ENCODE measurements at regions not wholly inside any gene's neighbourhood (a gene's known extent, or its start where the extent isn't known, plus 50 kb on each side); places are given as distances from the start of the nearest gene placed in this dataset.

GRCh38 chr16:5349101-5349500, 251.5 kb upstream of the EEF2KMT start:
- no peak overlapping the region for H3K27ac ChIP-seq
- no peak overlapping the region for H3K4me3 ChIP-seq
- no peaks in the 10 kb centered on the region for H3K36me3 ChIP-seq
- H3K4me1 ChIP-seq, result no peaks in the 10 kb centered on the region
- intact Hi-C loops (cut with DNase I; ENCODE audit: low total_unique reads), result no loop called here
- TF ChIP-seq POLR2A (IDR thresholded peaks at IDR 0.05) (no peak), POLR2AphosphoS5 (IDR thresholded peaks at IDR 0.05) (no peak), CTCF (IDR thresholded peaks at IDR 0.05) (no peak)
- no peak for DNase-seq (ENCODE audit: low spot score in 2 of 2)
- H3K27me3 ChIP-seq, result peaks cover 0 to 4% of the 10 kb centered on the region in 2 donors
- no peaks in the 10 kb centered on the region for H3K9me3 ChIP-seq

GRCh38 chr16:5347561-5347960, 250.0 kb upstream of the EEF2KMT start:
- intact Hi-C loops (cut with DNase I; ENCODE audit: low total_unique reads), result loop anchor here (2.0 kb wide), 1 partner anchor 65 kb away; no protein-coding TSS in a partner anchor

GRCh38 chr16:5336941-5337340, 239.3 kb upstream of the EEF2KMT start:
- Histone ChIP-seq H3K4me1 (no peaks in the 10 kb centered on the region), H3K4me3 (no peak overlapping the region), H3K9me3 (no peaks in the 10 kb centered on the region), H3K36me3 (no peaks in the 10 kb centered on the region), H3K27ac (no peak overlapping the region), H3K27me3 (no peaks in the 10 kb centered on the region)
- TF ChIP-seq POLR2A (IDR thresholded peaks at IDR 0.05), result no peak
- no peak for TF ChIP-seq CTCF (IDR thresholded peaks at IDR 0.05)
- TF ChIP-seq POLR2AphosphoS5 (IDR thresholded peaks at IDR 0.05), result no peak
- intact Hi-C loops (cut with DNase I; ENCODE audit: low total_unique reads), result no loop called here
- no peak for DNase-seq (ENCODE audit: low spot score in 2 of 2)

More at GRCh38 chr16:5347561-5347960, 250.0 kb upstream of the EEF2KMT start:
- Histone ChIP-seq H3K4me1 (no peaks in the 10 kb centered on the region), H3K36me3 (no peaks in the 10 kb centered on the region), H3K4me3 (no peak overlapping the region), H3K27me3 (peaks cover 0 to 4% of the 10 kb centered on the region in 2 donors), H3K27ac (no peak overlapping the region), H3K9me3 (no peaks in the 10 kb centered on the region)
- no peak for TF ChIP-seq CTCF (IDR thresholded peaks at IDR 0.05)
- no peak for TF ChIP-seq POLR2A (IDR thresholded peaks at IDR 0.05)
- no peak for TF ChIP-seq POLR2AphosphoS5 (IDR thresholded peaks at IDR 0.05)
- DNase-seq (ENCODE audit: low spot score in 2 of 2), result no peak

GRCh38 chr16:5333991-5334390, 236.4 kb upstream of the EEF2KMT start:
- intact Hi-C loops (cut with DNase I; ENCODE audit: low total_unique reads), result no loop called here
- TF ChIP-seq POLR2AphosphoS5 (IDR thresholded peaks at IDR 0.05), result no peak
- TF ChIP-seq CTCF (IDR thresholded peaks at IDR 0.05), result no peak
- no peak for TF ChIP-seq POLR2A (IDR thresholded peaks at IDR 0.05)
- Histone ChIP-seq H3K9me3 (no peaks in the 10 kb centered on the region), H3K36me3 (no peaks in the 10 kb centered on the region), H3K4me3 (no peak overlapping the region), H3K27ac (no peak overlapping the region), H3K27me3 (no peaks in the 10 kb centered on the region), H3K4me1 (no peaks in the 10 kb centered on the region)
- DNase-seq (ENCODE audit: low spot score in 2 of 2), result no peak

- H3K4me1 ChIP-seq, result no peaks in the 10 kb centered on the region
- H3K9me3 ChIP-seq, result no peaks in the 10 kb centered on the region
- no peak for DNase-seq (ENCODE audit: low spot score in 2 of 2)
- intact Hi-C loops (cut with DNase I; ENCODE audit: low total_unique reads), result no loop called here
- no peaks in the 10 kb centered on the region for H3K27me3 ChIP-seq
- no peak overlapping the region for H3K4me3 ChIP-seq
- no peak overlapping the region for H3K27ac ChIP-seq
- no peaks in the 10 kb centered on the region for H3K36me3 ChIP-seq
- no peak for TF ChIP-seq POLR2A (IDR thresholded peaks at IDR 0.05)
- TF ChIP-seq POLR2AphosphoS5 (IDR thresholded peaks at IDR 0.05), result no peak
- no peak for TF ChIP-seq CTCF (IDR thresholded peaks at IDR 0.05)
Observed at GRCh38 chr16:5333126-5333525, 235.5 kb upstream of the EEF2KMT start.

Data from breast epithelium (tissue), 4 donors.